IMR-90 (cell line): ENCODE measurements at regions not wholly inside any gene's neighbourhood (a gene's known extent, or its start where the extent isn't known, plus 50 kb on each side); places are given as distances from the start of the nearest gene placed in this dataset.

Source experiments
- ATAC-seq: fragments of 200-7000 bp; cut with Tn5 transposase; 2 replicates; pipeline ENCODE4 v1.9.1; 2020; ENCODE audit warnings: low read depth, mild to moderate bottlenecking, moderate library complexity
- BruUV-seq: library from RNA; stranded (reverse); fragments of 400-500 nt; replicated peaks from 2 replicates; lab custom pipeline; 2021; lab: Mats Ljungman, UMichigan
- CTCF ChIA-PET: fragments of 300-600 bp; formaldehyde crosslinking; extraction: SDS; loops from one replicate; lab custom pipeline; 2021; ENCODE audit warnings: antibody characterized with exemption; lab: Yijun Ruan, JAX
- POLR2A ChIA-PET: fragments of 300-600 bp; sonication (Branson Sonifier 250); formaldehyde crosslinking; loops from one replicate; lab custom pipeline; 2022; ENCODE audit warnings: antibody characterized with exemption; ENCODE audit not compliant: unreplicated experiment; lab: Charles Lee
- DNase-seq: peaks from one replicate; pipeline ENCODE4 v3.0.0; 2013
- H2AFZ ChIP-seq: replicated peaks from 2 replicates; pipeline ENCODE3; 2013; ENCODE audit warnings: low read length, mild to moderate bottlenecking; ENCODE audit not compliant: poor library complexity
- H2AK5ac ChIP-seq: 2 replicates; pipeline ENCODE4 v1.6.1; 2013; ENCODE audit warnings: low read depth, low read length, inconsistent platforms
- H2AK9ac ChIP-seq: replicated peaks from 2 replicates; pipeline ENCODE3; 2013; ENCODE audit warnings: mild to moderate bottlenecking, low read depth, low read length, moderate library complexity; ENCODE audit not compliant: poor library complexity
- H2BK120ac ChIP-seq: 2 replicates; pipeline ENCODE4 v1.6.1; 2013; ENCODE audit warnings: low read depth, low read length, inconsistent platforms
- H2BK15ac ChIP-seq: 3 replicates; pipeline ENCODE4 v1.6.1; 2013; ENCODE audit warnings: low read depth, low read length, inconsistent platforms
- H2BK20ac ChIP-seq: 2 replicates; pipeline ENCODE4 v1.6.1; 2013; ENCODE audit warnings: low read depth, mild to moderate bottlenecking, inconsistent platforms, low read length, moderate library complexity
- H2BK5ac ChIP-seq: 2 replicates; pipeline ENCODE4 v1.6.1; 2013; ENCODE audit warnings: mild to moderate bottlenecking, low read depth, low read length, inconsistent platforms; ENCODE audit not compliant: poor library complexity, severe bottlenecking
- H3K14ac ChIP-seq: replicated peaks from 2 replicates; pipeline ENCODE4 v1.6.1; 2013; ENCODE audit warnings: low read depth, low read length, inconsistent platforms
- H3K18ac ChIP-seq: 2 replicates; pipeline ENCODE4 v1.6.1; 2013; ENCODE audit warnings: low read depth, low read length, control low read depth
- H3K23ac ChIP-seq: 2 replicates; pipeline ENCODE4 v1.6.1; 2013; ENCODE audit warnings: low read depth, low read length, inconsistent platforms
- H3K27ac ChIP-seq: 2 replicates; pipeline ENCODE4 v1.5.1; 2013; ENCODE audit warnings: mild to moderate bottlenecking, control low read depth, low read length; ENCODE audit not compliant: insufficient read depth
- H3K27me3 ChIP-seq: 2 replicates; pipeline ENCODE4 v1.6.1; 2013; ENCODE audit warnings: low read length; ENCODE audit not compliant: control insufficient read depth, insufficient read depth
- H3K36me3 ChIP-seq: 2 replicates; pipeline ENCODE4 v1.6.1; 2013; ENCODE audit warnings: low read length, mixed read lengths; ENCODE audit not compliant: control insufficient read depth, insufficient read depth
- H3K4ac ChIP-seq: 2 replicates; pipeline ENCODE4 v1.6.1; 2013; ENCODE audit warnings: low read depth, low read length, inconsistent platforms
- H3K4me1 ChIP-seq: 2 replicates; pipeline ENCODE4 v1.6.1; 2013; ENCODE audit warnings: low read length, mixed read lengths; ENCODE audit not compliant: control insufficient read depth, insufficient read depth
- H3K4me2 ChIP-seq: 2 replicates; pipeline ENCODE4 v1.6.1; 2013; ENCODE audit warnings: low read depth, mild to moderate bottlenecking, control low read depth, low read length, moderate library complexity
- H3K4me3 ChIP-seq: 2 replicates; pipeline ENCODE4 v1.5.1; 2013; ENCODE audit warnings: low read depth, mild to moderate bottlenecking, control low read depth, low read length, moderate library complexity; ENCODE audit not compliant: insufficient read depth
- H3K56ac ChIP-seq: 2 replicates; pipeline ENCODE4 v1.6.1; 2013; ENCODE audit warnings: low read length, inconsistent platforms; ENCODE audit not compliant: insufficient read depth; ENCODE audit errors: extremely low read depth
- H3K79me1 ChIP-seq, 2 experiments: 2 replicates each; pipeline ENCODE4 v1.6.1; 2013; ENCODE audit warnings: low read length in 2 of 2, inconsistent platforms in 1 of 2, low read depth in 1 of 2
- H3K9ac ChIP-seq: 2 replicates; pipeline ENCODE4 v1.6.1; 2013; ENCODE audit warnings: low read depth, low read length, control low read depth
- H3K9me1 ChIP-seq: 2 replicates; pipeline ENCODE4 v1.6.1; 2013; ENCODE audit warnings: low read length, inconsistent platforms; ENCODE audit not compliant: insufficient read depth
- H3K9me3 ChIP-seq: 2 replicates; pipeline ENCODE4 v1.6.1; 2013; ENCODE audit warnings: low read length; ENCODE audit not compliant: control insufficient read depth, insufficient read depth
- H4K20me1 ChIP-seq: 2 replicates; pipeline ENCODE4 v1.6.1; 2013; ENCODE audit warnings: low read length, inconsistent platforms; ENCODE audit not compliant: insufficient read depth
- H4K5ac ChIP-seq: 2 replicates; pipeline ENCODE4 v1.6.1; 2013; ENCODE audit warnings: mild to moderate bottlenecking, low read depth, low read length, control low read depth
- H4K8ac ChIP-seq, 2 experiments: 2 replicates each; pipeline ENCODE4 v1.6.1; 2013; ENCODE audit warnings: low read depth in 2 of 2, low read length in 2 of 2, control low read depth in 1 of 2, inconsistent platforms in 1 of 2
- H4K91ac ChIP-seq: 2 replicates; pipeline ENCODE4 v1.6.1; 2013; ENCODE audit warnings: low read depth, low read length, inconsistent platforms; ENCODE audit not compliant: insufficient read depth
- BHLHE40 ChIP-seq: fragments of 150-350 bp; IDR thresholded peaks from 2 replicates; pipeline ENCODE4 v1.6.1; 2016; ENCODE audit warnings: mild to moderate bottlenecking, low read depth, low read length
- MXI1 ChIP-seq: IDR thresholded peaks from 2 replicates; pipeline ENCODE4 v1.6.1; 2012; ENCODE audit warnings: low read depth, mild to moderate bottlenecking, low read length, moderate library complexity, borderline replicate concordance
- USF2 ChIP-seq: fragments of 150-350 bp; IDR thresholded peaks from 2 replicates; pipeline ENCODE4 v1.6.1; 2017; ENCODE audit warnings: mild to moderate bottlenecking, antibody characterized with exemption, low read length, low read depth
- WGBS, 2 experiments: methylation state at CpG; one replicate each; pipeline versions ENCODE4 v1.1.5 to v1.1.7; 2013; ENCODE audit warnings: missing lambda C conversion rate in 2 of 2; ENCODE audit not compliant: insufficient read length in 1 of 2; ENCODE audit errors: extremely low coverage in 2 of 2; 5-methylcytosine and 5-hydroxymethylcytosine counted together
- dilution Hi-C: fragments of 300-500 bp; cut with HindIII; formaldehyde crosslinking; loops from one replicate; pipeline ENCODE4 v1.14.3; 2018; ENCODE audit warnings: low sequenced_read_pairs; ENCODE audit not compliant: unreplicated experiment
- in situ Hi-C: fragments of 300-500 bp; cut with MboI; formaldehyde crosslinking; loops from 3 replicates; pipeline ENCODE4 v1.14.3; 2019; ENCODE audit warnings: low sequenced_read_pairs, inconsistent platforms, mixed read lengths
- intact Hi-C: fragments of 100-400 bp; cut with micrococcal nuclease; formaldehyde crosslinking; loops from 2 replicates; pipeline ENCODE4 v1.10.0; 2022
- TF ChIP-seq, protein P1 (sequence below): conservative IDR thresholded peaks from 2 replicates; pipeline ENCODE4 v1.5.1; 2012; ENCODE audit warnings: mild to moderate bottlenecking, low read depth, low read length, improper control_type of control experiment
- TF ChIP-seq, protein P2 (sequence below): fragments of 150-350 bp; IDR thresholded peaks from 2 replicates; pipeline ENCODE4 v1.6.1; 2016; ENCODE audit warnings: low read depth, mild to moderate bottlenecking, low read length, moderate library complexity, borderline replicate concordance

- dilution Hi-C loops = no loop called here
- Histone ChIP-seq H3K14ac (no peak overlapping the region), H3K27ac (no peak overlapping the region), H3K56ac (no peak overlapping the region), H3K4me1 (peaks cover 17% of the 10 kb centered on the region), H4K5ac (no peak overlapping the region), H2BK15ac (no peak overlapping the region), H3K23ac (no peak overlapping the region), H2BK20ac (peak overlapping the region; percentile 33; the same call in 1 of the 2 replicates), H4K8ac (no peak overlapping the region), H2AK9ac (no peak overlapping the region), H3K18ac (no peak overlapping the region), H2BK5ac (no peak overlapping the region), H2BK120ac (no peak overlapping the region), H3K4ac (no peak overlapping the region; the same call in 1 of the 2 replicates), H4K20me1 (no peaks in the 10 kb centered on the region), H3K9ac (no peak overlapping the region), H3K27me3 (no peaks in the 10 kb centered on the region), H3K9me1 (peaks cover 12% of the 10 kb centered on the region), H3K9me3 (no peaks in the 10 kb centered on the region), H2AK5ac (no peak overlapping the region), H3K4me3 (no peak overlapping the region), H2AFZ (no peak overlapping the region), H3K79me1 (no peaks in the 10 kb centered on the region), H4K91ac (0 out of 2 replicates have a peak overlapping the region, but pooled peaks have one; percentile 14), H3K4me2 (no peak overlapping the region), H3K36me3 (no peaks in the 10 kb centered on the region)
- TF ChIP-seq, protein P1, sequence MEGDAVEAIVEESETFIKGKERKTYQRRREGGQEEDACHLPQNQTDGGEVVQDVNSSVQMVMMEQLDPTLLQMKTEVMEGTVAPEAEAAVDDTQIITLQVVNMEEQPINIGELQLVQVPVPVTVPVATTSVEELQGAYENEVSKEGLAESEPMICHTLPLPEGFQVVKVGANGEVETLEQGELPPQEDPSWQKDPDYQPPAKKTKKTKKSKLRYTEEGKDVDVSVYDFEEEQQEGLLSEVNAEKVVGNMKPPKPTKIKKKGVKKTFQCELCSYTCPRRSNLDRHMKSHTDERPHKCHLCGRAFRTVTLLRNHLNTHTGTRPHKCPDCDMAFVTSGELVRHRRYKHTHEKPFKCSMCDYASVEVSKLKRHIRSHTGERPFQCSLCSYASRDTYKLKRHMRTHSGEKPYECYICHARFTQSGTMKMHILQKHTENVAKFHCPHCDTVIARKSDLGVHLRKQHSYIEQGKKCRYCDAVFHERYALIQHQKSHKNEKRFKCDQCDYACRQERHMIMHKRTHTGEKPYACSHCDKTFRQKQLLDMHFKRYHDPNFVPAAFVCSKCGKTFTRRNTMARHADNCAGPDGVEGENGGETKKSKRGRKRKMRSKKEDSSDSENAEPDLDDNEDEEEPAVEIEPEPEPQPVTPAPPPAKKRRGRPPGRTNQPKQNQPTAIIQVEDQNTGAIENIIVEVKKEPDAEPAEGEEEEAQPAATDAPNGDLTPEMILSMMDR = no peak
- TF ChIP-seq, protein P2, sequence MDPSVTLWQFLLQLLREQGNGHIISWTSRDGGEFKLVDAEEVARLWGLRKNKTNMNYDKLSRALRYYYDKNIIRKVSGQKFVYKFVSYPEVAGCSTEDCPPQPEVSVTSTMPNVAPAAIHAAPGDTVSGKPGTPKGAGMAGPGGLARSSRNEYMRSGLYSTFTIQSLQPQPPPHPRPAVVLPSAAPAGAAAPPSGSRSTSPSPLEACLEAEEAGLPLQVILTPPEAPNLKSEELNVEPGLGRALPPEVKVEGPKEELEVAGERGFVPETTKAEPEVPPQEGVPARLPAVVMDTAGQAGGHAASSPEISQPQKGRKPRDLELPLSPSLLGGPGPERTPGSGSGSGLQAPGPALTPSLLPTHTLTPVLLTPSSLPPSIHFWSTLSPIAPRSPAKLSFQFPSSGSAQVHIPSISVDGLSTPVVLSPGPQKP = no peak
- no peak for TF ChIP-seq MXI1
- no peak for TF ChIP-seq BHLHE40
- TF ChIP-seq USF2 = no peak
- ATAC-seq = no peak
- intact Hi-C loops = loop anchor here (10.0 kb wide), 1 partner anchor 207 kb away; no protein-coding TSS in a partner anchor
- WGBS, 2 experiments = no CpG with 5 or more reads among the region's 2 CpGs
- peak; percentile 19 for DNase-seq
- BruUV-seq = no TSS peak
- POLR2A ChIA-PET = no interaction called here
- CTCF ChIA-PET = no interaction called here
- in situ Hi-C loops = no loop called here
Measured at GRCh38 chr12:89247541-89247942, 104.8 kb downstream of the DUSP6 start.
